GM23338 (cell line): ENCODE measurements at regions not wholly inside any gene's neighbourhood (a gene's known extent, or its start where the extent isn't known, plus 50 kb on each side); places are given as distances from the start of the nearest gene placed in this dataset.

ENCODE experiments used
- ATAC-seq: fragments of 200-7000 bp; cut with Tn5 transposase; 3 replicates; pipeline ENCODE4 v1.9.1; 2020
- DNase-seq: peaks from one replicate; pipeline ENCODE4 v3.0.0-alpha.2; 2015; ENCODE audit warnings: low spot score
- H2AFZ ChIP-seq: fragments of 200-600 bp; sonication (generic); 2 replicates; pipeline ENCODE4 v1.8.0; 2016; ENCODE audit warnings: antibody characterized with exemption, mild to moderate bottlenecking, moderate library complexity
- H3F3A ChIP-seq: fragments of 200-600 bp; sonication (generic); replicated peaks from 2 replicates; pipeline ENCODE4 v1.8.0; 2017; ENCODE audit warnings: antibody characterized with exemption, mixed run types, low read depth
- H3K27ac ChIP-seq: fragments of 200-600 bp; sonication (generic); 2 replicates; pipeline ENCODE4 v1.6.1; 2016; ENCODE audit warnings: low read depth
- H3K27me3 ChIP-seq: fragments of 200-600 bp; sonication (generic); 2 replicates; pipeline ENCODE4 v1.8.0; 2016; ENCODE audit warnings: mild to moderate bottlenecking, mixed run types, moderate library complexity; ENCODE audit not compliant: insufficient read depth
- H3K36me3 ChIP-seq: fragments of 200-600 bp; sonication (generic); 2 replicates; pipeline ENCODE4 v1.8.0; 2016; ENCODE audit warnings: mild to moderate bottlenecking; ENCODE audit not compliant: insufficient read depth
- H3K4me1 ChIP-seq: fragments of 200-600 bp; sonication (generic); 2 replicates; pipeline ENCODE4 v1.8.0; 2016; ENCODE audit warnings: mild to moderate bottlenecking, moderate library complexity; ENCODE audit not compliant: insufficient read depth
- H3K4me2 ChIP-seq: fragments of 200-600 bp; sonication (generic); 2 replicates; pipeline ENCODE4 v1.7.1; 2017; ENCODE audit warnings: mixed run types
- H3K4me3 ChIP-seq: fragments of 200-600 bp; sonication (generic); 2 replicates; pipeline ENCODE4 v1.6.1; 2016; ENCODE audit warnings: mixed run types
- H3K79me2 ChIP-seq: fragments of 200-600 bp; sonication (generic); replicated peaks from 2 replicates; pipeline ENCODE4 v1.8.0; 2017; ENCODE audit warnings: mild to moderate bottlenecking; ENCODE audit not compliant: insufficient read depth
- H3K9me2 ChIP-seq: fragments of 200-600 bp; sonication (generic); 2 replicates; pipeline ENCODE4 v1.8.0; 2017; ENCODE audit not compliant: insufficient read depth
- H4K20me1 ChIP-seq: fragments of 200-600 bp; sonication (generic); replicated peaks from 2 replicates; pipeline ENCODE4 v1.8.0; 2017; ENCODE audit warnings: mild to moderate bottlenecking; ENCODE audit not compliant: insufficient read depth
- H3K27ac Mint-ChIP-seq: 2 replicates; pipeline ENCODE4 v1.8.0; 2020; ENCODE audit warnings: inconsistent platforms, mild to moderate bottlenecking, moderate library complexity, mixed read lengths
- H3K27me3 Mint-ChIP-seq: 3 replicates; pipeline ENCODE4 v1.8.0; 2022; ENCODE audit warnings: low read depth, mild to moderate bottlenecking, moderate library complexity, mixed read lengths, inconsistent platforms; ENCODE audit not compliant: insufficient read depth, poor library complexity
- H3K36me3 Mint-ChIP-seq: 3 replicates; pipeline ENCODE4 v1.8.0; 2021; ENCODE audit warnings: low read depth, mild to moderate bottlenecking, inconsistent platforms, moderate library complexity, mixed read lengths
- H3K4me1 Mint-ChIP-seq: 3 replicates; pipeline ENCODE4 v1.8.0; 2020; ENCODE audit warnings: mild to moderate bottlenecking, inconsistent platforms, mixed read lengths
- H3K4me3 Mint-ChIP-seq: 3 replicates; pipeline ENCODE4 v1.8.0; 2021; ENCODE audit warnings: moderate library complexity, mild to moderate bottlenecking, inconsistent platforms, mixed read lengths
- H3K9me3 Mint-ChIP-seq: 3 replicates; pipeline ENCODE4 v1.8.0; 2020; ENCODE audit warnings: moderate library complexity, mild to moderate bottlenecking, inconsistent platforms, mixed read lengths
- CREB1 ChIP-seq: fragments of 250-450 bp; sonication (Bioruptor Pico); IDR thresholded peaks from 2 replicates; pipeline ENCODE4 v1.5.0; 2020; ENCODE audit warnings: low read depth, mild to moderate bottlenecking, moderate library complexity
- EZH2 ChIP-seq: fragments of 200-600 bp; sonication (generic); IDR thresholded peaks from one replicate; pipeline ENCODE4 v1.8.0; 2017; ENCODE audit warnings: antibody characterized with exemption, mild to moderate bottlenecking, low read depth; ENCODE audit not compliant: unreplicated experiment
- EZH2phosphoT487 ChIP-seq: fragments of 200-600 bp; sonication (generic); IDR thresholded peaks from one replicate; pipeline ENCODE4 v1.8.1; 2018; ENCODE audit warnings: antibody characterized with exemption; ENCODE audit not compliant: unreplicated experiment
- JUNB ChIP-seq: IDR thresholded peaks from one replicate; pipeline ENCODE4 v1.6.1; 2016; ENCODE audit warnings: antibody characterized with exemption; ENCODE audit not compliant: unreplicated experiment
- NANOG ChIP-seq: IDR thresholded peaks from 2 replicates; pipeline ENCODE4 v1.6.1; 2016; ENCODE audit warnings: antibody characterized with exemption, borderline replicate concordance
- POLR2AphosphoS5 ChIP-seq: IDR thresholded peaks from 2 replicates; pipeline ENCODE4 v1.6.1; 2016; ENCODE audit warnings: antibody characterized with exemption, low read depth
- STAT1 ChIP-seq: IDR thresholded peaks from one replicate; pipeline ENCODE4 v1.6.1; 2016; ENCODE audit warnings: antibody characterized with exemption; ENCODE audit not compliant: unreplicated experiment
- ZNF114 ChIP-seq: fragments of 250-450 bp; sonication (Bioruptor Pico); IDR thresholded peaks from 2 replicates; pipeline ENCODE4 v1.5.0; 2020; ENCODE audit warnings: mild to moderate bottlenecking, moderate library complexity
- ZNF331 ChIP-seq: fragments of 250-450 bp; sonication (Bioruptor Pico); IDR thresholded peaks from 2 replicates; pipeline ENCODE4 v1.5.0; 2020; ENCODE audit warnings: low read depth, mild to moderate bottlenecking, moderate library complexity
- ZNF462 ChIP-seq: fragments of 250-450 bp; sonication (Bioruptor Pico); IDR thresholded peaks from 2 replicates; pipeline ENCODE4 v1.5.0; 2020; ENCODE audit warnings: mild to moderate bottlenecking, moderate library complexity
- TF ChIP-seq, protein P1 (sequence below): IDR thresholded peaks from one replicate; pipeline ENCODE4 v1.6.1; 2018; ENCODE audit warnings: antibody characterized with exemption; ENCODE audit not compliant: unreplicated experiment
- TF ChIP-seq, protein P2 (sequence below): IDR thresholded peaks from 2 replicates; pipeline ENCODE4 v1.6.1; 2016; ENCODE audit warnings: antibody characterized with exemption
- TF ChIP-seq, protein P3 (sequence below), 2 experiments: fragments of 200-600 bp in 1 of 2; sonication (generic) in 1 of 2; conservative IDR thresholded peaks; 2 replicates each; pipeline versions ENCODE4 v1.5.1 to v1.6.1; 2016 to 2017; ENCODE audit warnings: antibody characterized with exemption in 2 of 2, low read depth in 2 of 2, mild to moderate bottlenecking in 2 of 2, moderate library complexity in 1 of 2

DNA sequence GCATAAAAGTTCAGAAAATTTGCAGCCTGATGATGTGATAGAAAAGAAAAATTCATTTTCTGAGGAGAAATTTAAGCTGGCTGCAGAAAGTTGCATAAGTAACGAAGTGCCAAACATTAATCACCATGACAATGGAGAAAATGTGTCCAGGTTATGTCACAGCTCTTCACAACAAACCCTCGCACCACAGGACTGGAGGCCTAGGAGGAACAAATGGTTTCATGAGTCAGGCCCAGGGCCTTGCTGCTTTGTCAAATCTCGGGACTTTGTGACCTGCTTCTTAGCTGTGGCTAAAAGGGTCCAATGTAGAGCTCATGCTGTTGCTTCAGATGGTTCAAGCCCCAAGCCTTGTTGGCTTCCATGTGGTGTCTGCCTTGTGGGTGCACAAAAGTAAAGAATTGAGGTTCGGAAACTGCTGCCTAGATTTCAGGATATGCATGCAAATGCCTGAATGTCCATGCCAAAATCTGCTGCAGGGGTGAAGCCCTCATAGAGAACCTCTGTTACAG lies 527.4 kb downstream of the SH3BGRL start:
- H3K9me3 Mint-ChIP-seq: peaks cover 73% of the 10 kb centered on the region

More for the DNA sequence above, 527.4 kb downstream of the SH3BGRL start:
- Histone ChIP-seq H3K4me2 (no peak overlapping the region), H3K4me3 (no peak overlapping the region), H3K27me3 (no peaks in the 10 kb centered on the region), H2AFZ (no peak overlapping the region), H3K4me1 (no peaks in the 10 kb centered on the region), H3K79me2 (no peaks in the 10 kb centered on the region), H3K9me2 (no peaks in the 10 kb centered on the region), H4K20me1 (no peaks in the 10 kb centered on the region), H3K36me3 (no peaks in the 10 kb centered on the region), H3K27ac (no peak overlapping the region), H3F3A (no peaks in the 10 kb centered on the region)
- ATAC-seq (no peak), DNase-seq (no peak)
- TF ChIP-seq POLR2AphosphoS5 (no peak), ZNF331 (no peak), JUNB (no peak), ZNF114 (CRISPR knock-in tag) (no peak), NANOG (no peak), EZH2 (no peak), CREB1 (CRISPR knock-in tag) (no peak), STAT1 (no peak), ZNF462 (CRISPR knock-in tag) (no peak), EZH2phosphoT487 (no peak)
- TF ChIP-seq, protein P1, sequence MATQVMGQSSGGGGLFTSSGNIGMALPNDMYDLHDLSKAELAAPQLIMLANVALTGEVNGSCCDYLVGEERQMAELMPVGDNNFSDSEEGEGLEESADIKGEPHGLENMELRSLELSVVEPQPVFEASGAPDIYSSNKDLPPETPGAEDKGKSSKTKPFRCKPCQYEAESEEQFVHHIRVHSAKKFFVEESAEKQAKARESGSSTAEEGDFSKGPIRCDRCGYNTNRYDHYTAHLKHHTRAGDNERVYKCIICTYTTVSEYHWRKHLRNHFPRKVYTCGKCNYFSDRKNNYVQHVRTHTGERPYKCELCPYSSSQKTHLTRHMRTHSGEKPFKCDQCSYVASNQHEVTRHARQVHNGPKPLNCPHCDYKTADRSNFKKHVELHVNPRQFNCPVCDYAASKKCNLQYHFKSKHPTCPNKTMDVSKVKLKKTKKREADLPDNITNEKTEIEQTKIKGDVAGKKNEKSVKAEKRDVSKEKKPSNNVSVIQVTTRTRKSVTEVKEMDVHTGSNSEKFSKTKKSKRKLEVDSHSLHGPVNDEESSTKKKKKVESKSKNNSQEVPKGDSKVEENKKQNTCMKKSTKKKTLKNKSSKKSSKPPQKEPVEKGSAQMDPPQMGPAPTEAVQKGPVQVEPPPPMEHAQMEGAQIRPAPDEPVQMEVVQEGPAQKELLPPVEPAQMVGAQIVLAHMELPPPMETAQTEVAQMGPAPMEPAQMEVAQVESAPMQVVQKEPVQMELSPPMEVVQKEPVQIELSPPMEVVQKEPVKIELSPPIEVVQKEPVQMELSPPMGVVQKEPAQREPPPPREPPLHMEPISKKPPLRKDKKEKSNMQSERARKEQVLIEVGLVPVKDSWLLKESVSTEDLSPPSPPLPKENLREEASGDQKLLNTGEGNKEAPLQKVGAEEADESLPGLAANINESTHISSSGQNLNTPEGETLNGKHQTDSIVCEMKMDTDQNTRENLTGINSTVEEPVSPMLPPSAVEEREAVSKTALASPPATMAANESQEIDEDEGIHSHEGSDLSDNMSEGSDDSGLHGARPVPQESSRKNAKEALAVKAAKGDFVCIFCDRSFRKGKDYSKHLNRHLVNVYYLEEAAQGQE: no peak
- TF ChIP-seq, protein P2, sequence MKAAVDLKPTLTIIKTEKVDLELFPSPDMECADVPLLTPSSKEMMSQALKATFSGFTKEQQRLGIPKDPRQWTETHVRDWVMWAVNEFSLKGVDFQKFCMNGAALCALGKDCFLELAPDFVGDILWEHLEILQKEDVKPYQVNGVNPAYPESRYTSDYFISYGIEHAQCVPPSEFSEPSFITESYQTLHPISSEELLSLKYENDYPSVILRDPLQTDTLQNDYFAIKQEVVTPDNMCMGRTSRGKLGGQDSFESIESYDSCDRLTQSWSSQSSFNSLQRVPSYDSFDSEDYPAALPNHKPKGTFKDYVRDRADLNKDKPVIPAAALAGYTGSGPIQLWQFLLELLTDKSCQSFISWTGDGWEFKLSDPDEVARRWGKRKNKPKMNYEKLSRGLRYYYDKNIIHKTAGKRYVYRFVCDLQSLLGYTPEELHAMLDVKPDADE: no peak
- TF ChIP-seq, protein P3, sequence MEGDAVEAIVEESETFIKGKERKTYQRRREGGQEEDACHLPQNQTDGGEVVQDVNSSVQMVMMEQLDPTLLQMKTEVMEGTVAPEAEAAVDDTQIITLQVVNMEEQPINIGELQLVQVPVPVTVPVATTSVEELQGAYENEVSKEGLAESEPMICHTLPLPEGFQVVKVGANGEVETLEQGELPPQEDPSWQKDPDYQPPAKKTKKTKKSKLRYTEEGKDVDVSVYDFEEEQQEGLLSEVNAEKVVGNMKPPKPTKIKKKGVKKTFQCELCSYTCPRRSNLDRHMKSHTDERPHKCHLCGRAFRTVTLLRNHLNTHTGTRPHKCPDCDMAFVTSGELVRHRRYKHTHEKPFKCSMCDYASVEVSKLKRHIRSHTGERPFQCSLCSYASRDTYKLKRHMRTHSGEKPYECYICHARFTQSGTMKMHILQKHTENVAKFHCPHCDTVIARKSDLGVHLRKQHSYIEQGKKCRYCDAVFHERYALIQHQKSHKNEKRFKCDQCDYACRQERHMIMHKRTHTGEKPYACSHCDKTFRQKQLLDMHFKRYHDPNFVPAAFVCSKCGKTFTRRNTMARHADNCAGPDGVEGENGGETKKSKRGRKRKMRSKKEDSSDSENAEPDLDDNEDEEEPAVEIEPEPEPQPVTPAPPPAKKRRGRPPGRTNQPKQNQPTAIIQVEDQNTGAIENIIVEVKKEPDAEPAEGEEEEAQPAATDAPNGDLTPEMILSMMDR (conservative IDR thresholded peaks at IDR 0.05; ENCODE audit: low read depth in 2 of 2): no peak
- Mint-ChIP-seq H3K27ac (no peak overlapping the region), H3K4me1 (no peaks in the 10 kb centered on the region), H3K36me3 (peaks cover 13% of the 10 kb centered on the region; the same call in 2 of the 3 replicates), H3K4me3 (no peak overlapping the region), H3K27me3 (no peaks in the 10 kb centered on the region)
